Keratinocyte (primary cell): ENCODE measurements at regions not wholly inside any gene's neighbourhood (a gene's known extent, or its start where the extent isn't known, plus 50 kb on each side); places are given as distances from the start of the nearest gene placed in this dataset.

Source experiments
- EZH2 ChIP-seq: IDR thresholded peaks from one replicate; pipeline ENCODE4 v1.6.1; 2012; ENCODE audit warnings: inconsistent platforms, mild to moderate bottlenecking, low read length, moderate library complexity
- TF ChIP-seq, protein P1 (sequence below), 3 experiments: IDR thresholded peaks in 1 of 3; conservative IDR thresholded peaks in 1 of 3; optimal IDR thresholded peaks in 1 of 3; 2 replicates in 2 of 3; 3 replicates in 1 of 3; pipeline versions ENCODE3 to v1.5.1; 2011; ENCODE audit warnings: low read length in 3 of 3, mild to moderate bottlenecking in 3 of 3, moderate library complexity in 2 of 3, control low read depth in 1 of 3, inconsistent platforms in 1 of 3; ENCODE audit not compliant: insufficient read depth in 2 of 3; ENCODE audit errors: extremely low read depth in 1 of 3

DNA sequence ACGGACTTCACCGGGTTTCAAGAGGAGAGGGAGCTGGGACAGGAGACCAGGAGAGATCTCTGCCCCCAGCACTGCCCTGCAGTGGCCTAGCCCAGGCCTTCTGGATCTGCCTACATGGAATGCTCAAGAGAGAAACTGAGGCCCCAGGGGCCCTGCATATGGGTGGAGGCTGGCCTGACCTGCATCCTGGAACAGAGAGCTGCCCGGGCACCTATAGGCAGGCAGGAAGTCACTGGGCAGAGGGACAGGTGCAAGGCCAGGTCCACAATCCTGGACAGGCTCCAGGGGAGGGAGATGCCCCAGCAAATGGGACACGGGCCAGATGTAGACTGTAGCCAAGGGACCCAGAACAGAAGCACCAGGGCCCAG lies 98.5 kb upstream of the RUFY1 start:
- no peak for TF ChIP-seq EZH2
- TF ChIP-seq, protein P1, sequence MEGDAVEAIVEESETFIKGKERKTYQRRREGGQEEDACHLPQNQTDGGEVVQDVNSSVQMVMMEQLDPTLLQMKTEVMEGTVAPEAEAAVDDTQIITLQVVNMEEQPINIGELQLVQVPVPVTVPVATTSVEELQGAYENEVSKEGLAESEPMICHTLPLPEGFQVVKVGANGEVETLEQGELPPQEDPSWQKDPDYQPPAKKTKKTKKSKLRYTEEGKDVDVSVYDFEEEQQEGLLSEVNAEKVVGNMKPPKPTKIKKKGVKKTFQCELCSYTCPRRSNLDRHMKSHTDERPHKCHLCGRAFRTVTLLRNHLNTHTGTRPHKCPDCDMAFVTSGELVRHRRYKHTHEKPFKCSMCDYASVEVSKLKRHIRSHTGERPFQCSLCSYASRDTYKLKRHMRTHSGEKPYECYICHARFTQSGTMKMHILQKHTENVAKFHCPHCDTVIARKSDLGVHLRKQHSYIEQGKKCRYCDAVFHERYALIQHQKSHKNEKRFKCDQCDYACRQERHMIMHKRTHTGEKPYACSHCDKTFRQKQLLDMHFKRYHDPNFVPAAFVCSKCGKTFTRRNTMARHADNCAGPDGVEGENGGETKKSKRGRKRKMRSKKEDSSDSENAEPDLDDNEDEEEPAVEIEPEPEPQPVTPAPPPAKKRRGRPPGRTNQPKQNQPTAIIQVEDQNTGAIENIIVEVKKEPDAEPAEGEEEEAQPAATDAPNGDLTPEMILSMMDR (optimal IDR thresholded peaks at IDR 0.05 in 1 of 3, IDR thresholded peaks at IDR 0.05 in 1 of 3, conservative IDR thresholded peaks at IDR 0.05 in 1 of 3; ENCODE audit: extremely low read depth in 1 of 3, insufficient read depth in 2 of 3, low read length in 3 of 3), result no peak
